LNCaP clone FGC (cell line): ENCODE measurements at regions not wholly inside any gene's neighbourhood (a gene's known extent, or its start where the extent isn't known, plus 50 kb on each side); places are given as distances from the start of the nearest gene placed in this dataset.

ENCODE experiments used
- DNase-seq: peaks from one replicate; pipeline ENCODE4 v3.0.0-alpha.2; 2011; ENCODE audit warnings: low read depth
- H3K4me3 ChIP-seq: 2 replicates; pipeline ENCODE4 v1.5.1; 2011; ENCODE audit warnings: mild to moderate bottlenecking, low read depth, low read length, control low read depth
- TF ChIP-seq, protein P1 (sequence below): IDR thresholded peaks from 2 replicates; pipeline ENCODE4 v1.5.1; 2012; ENCODE audit warnings: mild to moderate bottlenecking; ENCODE audit not compliant: control insufficient read depth, insufficient read depth; ENCODE audit errors: extremely low read depth

- DNase-seq = no peak
- TF ChIP-seq, protein P1, sequence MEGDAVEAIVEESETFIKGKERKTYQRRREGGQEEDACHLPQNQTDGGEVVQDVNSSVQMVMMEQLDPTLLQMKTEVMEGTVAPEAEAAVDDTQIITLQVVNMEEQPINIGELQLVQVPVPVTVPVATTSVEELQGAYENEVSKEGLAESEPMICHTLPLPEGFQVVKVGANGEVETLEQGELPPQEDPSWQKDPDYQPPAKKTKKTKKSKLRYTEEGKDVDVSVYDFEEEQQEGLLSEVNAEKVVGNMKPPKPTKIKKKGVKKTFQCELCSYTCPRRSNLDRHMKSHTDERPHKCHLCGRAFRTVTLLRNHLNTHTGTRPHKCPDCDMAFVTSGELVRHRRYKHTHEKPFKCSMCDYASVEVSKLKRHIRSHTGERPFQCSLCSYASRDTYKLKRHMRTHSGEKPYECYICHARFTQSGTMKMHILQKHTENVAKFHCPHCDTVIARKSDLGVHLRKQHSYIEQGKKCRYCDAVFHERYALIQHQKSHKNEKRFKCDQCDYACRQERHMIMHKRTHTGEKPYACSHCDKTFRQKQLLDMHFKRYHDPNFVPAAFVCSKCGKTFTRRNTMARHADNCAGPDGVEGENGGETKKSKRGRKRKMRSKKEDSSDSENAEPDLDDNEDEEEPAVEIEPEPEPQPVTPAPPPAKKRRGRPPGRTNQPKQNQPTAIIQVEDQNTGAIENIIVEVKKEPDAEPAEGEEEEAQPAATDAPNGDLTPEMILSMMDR = no peak
Observed at GRCh38 chr4:71864380-71864779, 80.5 kb upstream of the GC start.

DNA sequence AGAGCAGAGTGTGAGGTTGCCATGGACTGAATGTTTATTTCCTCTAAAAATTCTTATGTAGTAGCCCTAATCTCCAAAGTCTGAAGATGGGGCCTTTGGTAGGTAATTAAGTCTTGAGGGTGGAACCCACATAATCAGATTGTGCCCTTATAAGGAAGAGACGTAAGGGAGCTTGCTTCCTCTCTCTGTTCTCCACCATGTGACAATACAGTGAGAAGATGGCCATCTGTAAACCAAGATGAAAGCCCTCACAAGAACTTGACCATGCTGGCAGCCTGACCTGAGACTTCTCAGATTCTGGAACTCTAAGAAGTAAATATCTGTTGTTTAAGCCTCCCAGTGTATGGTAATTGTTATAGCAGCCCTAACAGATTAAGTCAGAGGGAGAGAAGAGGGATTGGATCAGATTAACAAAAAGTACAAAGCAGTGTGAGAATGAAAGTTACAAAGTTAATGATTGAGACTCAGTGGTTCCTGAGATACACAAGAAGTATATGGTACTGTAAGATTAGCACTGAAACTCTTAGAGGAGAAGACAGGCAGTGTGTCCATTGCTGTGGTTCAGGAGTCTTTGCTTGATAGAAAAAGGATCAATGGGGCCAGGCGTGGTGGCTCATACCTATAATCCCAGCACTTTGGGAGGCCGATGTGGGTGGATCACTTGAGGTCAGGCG is 82.5 kb upstream of the GC start:
- TF ChIP-seq, protein P1 = no peak

More at GRCh38 chr4:71864380-71864779, 80.5 kb upstream of the GC start:
- H3K4me3 ChIP-seq = no peak overlapping the region

DNA sequence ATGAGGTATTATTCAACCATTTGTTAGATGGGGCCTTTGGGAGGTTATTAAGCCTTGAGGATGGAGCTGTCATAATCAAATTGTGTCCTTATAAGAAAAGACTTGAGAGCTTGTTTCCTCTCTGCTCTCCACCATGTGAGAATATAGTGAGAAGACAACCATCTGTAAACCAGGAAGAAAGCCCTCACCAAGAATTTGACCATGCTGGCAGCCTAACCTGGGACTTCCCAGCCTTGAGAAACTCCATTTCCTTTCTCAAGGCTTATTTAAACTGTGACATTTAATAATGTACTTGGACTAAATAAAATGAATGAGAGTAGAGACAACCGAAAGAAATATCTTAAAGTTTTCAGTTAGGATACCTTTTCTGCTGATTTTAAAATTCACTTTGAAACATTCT is 83.7 kb upstream of the GC start:
- no peak for DNase-seq
- TF ChIP-seq, protein P1 = no peak

More for the DNA sequence above, 82.5 kb upstream of the GC start:
- no peak for DNase-seq
- no peak overlapping the region for H3K4me3 ChIP-seq

DNA sequence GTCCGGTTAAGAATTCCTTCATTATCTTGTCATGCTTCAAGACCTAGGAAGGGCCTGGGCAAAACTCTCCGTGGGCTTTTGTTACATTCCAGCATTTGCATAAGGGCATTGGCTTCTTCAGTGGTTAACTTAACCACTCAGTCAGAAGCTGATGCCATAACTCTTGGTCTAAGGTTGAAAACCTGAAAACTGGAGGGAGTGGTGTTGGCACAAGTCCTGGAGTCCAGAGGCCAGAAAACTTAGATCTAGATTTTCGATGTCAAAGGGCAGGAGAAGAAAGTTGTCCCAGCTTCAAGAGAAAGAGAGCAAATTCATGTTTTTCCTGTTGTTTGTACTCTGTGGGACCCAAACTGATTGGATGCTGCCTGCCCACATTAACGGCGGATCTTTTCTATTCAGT is 86.6 kb upstream of the GC start:
- H3K4me3 ChIP-seq = no peak overlapping the region
- DNase-seq = no peak
- TF ChIP-seq, protein P1 = no peak

More for the DNA sequence above, 83.7 kb upstream of the GC start:
- no peak overlapping the region for H3K4me3 ChIP-seq

DNA sequence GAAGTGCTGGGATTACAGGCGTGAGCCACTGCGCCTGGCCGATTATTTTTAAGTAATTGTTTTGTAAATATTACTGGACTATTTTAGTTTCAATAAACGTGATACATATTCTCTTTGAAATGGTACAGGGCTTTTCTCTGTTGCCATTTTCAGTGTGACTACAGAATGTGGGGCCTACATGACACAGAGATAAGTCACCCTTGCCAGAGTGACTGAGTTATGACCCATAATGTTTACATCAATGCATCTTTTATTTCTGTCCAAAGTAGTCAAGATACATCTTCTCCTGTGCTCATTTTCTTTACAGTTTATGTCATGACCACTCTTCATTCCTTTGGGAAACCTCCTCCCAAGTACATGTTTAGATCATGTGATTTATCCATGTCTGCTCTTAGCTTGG is 88.3 kb upstream of the GC start:
- no peak for DNase-seq
- H3K4me3 ChIP-seq = no peak overlapping the region
- TF ChIP-seq, protein P1 = no peak

- H3K4me3 ChIP-seq = no peak overlapping the region
- no peak for DNase-seq
- TF ChIP-seq, protein P1 = no peak
Observed at GRCh38 chr4:71872767-71873415, 89.0 kb upstream of the GC start.
